MM.1S (cell line): ENCODE measurements at regions not wholly inside any gene's neighbourhood (a gene's known extent, or its start where the extent isn't known, plus 50 kb on each side); places are given as distances from the start of the nearest gene placed in this dataset.

Source experiments
- EZH2 ChIP-seq: fragments of 300-600 bp; sonication (generic); optimal IDR thresholded peaks from 2 replicates; pipeline ENCODE3; 2017; ENCODE audit warnings: low read depth, mild to moderate bottlenecking, antibody characterized with exemption, low read length, mixed read lengths
- EZH2phosphoT487 ChIP-seq: fragments of 300-600 bp; sonication (generic); IDR thresholded peaks from 2 replicates; pipeline ENCODE4 v1.6.1; 2018; ENCODE audit warnings: antibody characterized with exemption, low read length
- TF ChIP-seq, protein P1 (sequence below): fragments of 300-600 bp; sonication (generic); IDR thresholded peaks from 2 replicates; pipeline ENCODE4 v1.5.1; 2016; ENCODE audit warnings: antibody characterized with exemption, low read length, mixed read lengths

DNA sequence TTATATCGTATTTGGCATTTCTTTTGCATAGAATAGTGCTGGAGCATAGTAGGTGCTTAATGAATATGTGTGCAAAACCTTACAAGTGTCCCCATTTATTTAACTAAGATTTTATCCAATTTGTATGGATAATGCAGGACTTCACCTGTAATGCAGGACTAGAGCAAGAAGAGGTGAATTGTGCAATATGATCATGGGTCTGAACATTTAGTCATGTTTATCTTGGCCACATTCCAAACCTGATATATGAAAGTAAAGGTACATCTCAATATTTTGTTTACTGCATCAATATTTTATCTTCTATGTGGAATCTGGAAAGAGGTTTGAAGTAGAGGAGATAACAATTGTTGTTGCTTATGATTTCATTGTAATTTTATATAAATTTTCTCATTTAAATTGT lies 1626.7 kb upstream of the B3GALT2 start:
- TF ChIP-seq EZH2phosphoT487 (no peak), EZH2 (no peak)
- TF ChIP-seq, protein P1, sequence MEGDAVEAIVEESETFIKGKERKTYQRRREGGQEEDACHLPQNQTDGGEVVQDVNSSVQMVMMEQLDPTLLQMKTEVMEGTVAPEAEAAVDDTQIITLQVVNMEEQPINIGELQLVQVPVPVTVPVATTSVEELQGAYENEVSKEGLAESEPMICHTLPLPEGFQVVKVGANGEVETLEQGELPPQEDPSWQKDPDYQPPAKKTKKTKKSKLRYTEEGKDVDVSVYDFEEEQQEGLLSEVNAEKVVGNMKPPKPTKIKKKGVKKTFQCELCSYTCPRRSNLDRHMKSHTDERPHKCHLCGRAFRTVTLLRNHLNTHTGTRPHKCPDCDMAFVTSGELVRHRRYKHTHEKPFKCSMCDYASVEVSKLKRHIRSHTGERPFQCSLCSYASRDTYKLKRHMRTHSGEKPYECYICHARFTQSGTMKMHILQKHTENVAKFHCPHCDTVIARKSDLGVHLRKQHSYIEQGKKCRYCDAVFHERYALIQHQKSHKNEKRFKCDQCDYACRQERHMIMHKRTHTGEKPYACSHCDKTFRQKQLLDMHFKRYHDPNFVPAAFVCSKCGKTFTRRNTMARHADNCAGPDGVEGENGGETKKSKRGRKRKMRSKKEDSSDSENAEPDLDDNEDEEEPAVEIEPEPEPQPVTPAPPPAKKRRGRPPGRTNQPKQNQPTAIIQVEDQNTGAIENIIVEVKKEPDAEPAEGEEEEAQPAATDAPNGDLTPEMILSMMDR: no peak
